HTR-8/SVneo (cell line): ENCODE measurements at regions not wholly inside any gene's neighbourhood (a gene's known extent, or its start where the extent isn't known, plus 50 kb on each side); places are given as distances from the start of the nearest gene placed in this dataset.
"Not testable (repeated sequence)": the region's sequence is repeated elsewhere in the genome, so short reads cannot be mapped to it uniquely, and the experiment has no call there.

ENCODE experiments used
- DNase-seq: peaks from one replicate; pipeline ENCODE4 v3.0.0; 2011; ENCODE audit warnings: low spot score, mixed read lengths; ENCODE audit not compliant: insufficient read length
- FAIRE-seq: peaks from 2 replicates; lab custom pipeline; 2011; peaks lifted over from hg19 to GRCh38; lab: Jason Lieb, UNC

- no peak for DNase-seq
- FAIRE-seq = no peak
Observed at GRCh38 chr3:21962456-21962855, 211.4 kb upstream of the ZNF385D start.

- FAIRE-seq, DNase-seq: not testable (repeated sequence)
Observed at GRCh38 chr3:21966457-21966856, 215.4 kb upstream of the ZNF385D start.

GRCh38 chr3:21979706-21980105, 228.7 kb upstream of the ZNF385D start:
- no peak for FAIRE-seq
- no peak for DNase-seq

GRCh38 chr3:21989341-21990042, 238.5 kb upstream of the ZNF385D start:
- DNase-seq = no peak
- no peak for FAIRE-seq

GRCh38 chr3:21991061-21991460, 240.1 kb upstream of the ZNF385D start:
- FAIRE-seq = no peak
- DNase-seq = no peak

GRCh38 chr3:21995079-21995607, 244.1 kb upstream of the ZNF385D start:
- FAIRE-seq = no peak
- no peak for DNase-seq

GRCh38 chr3:22007368-22007767, 256.4 kb upstream of the ZNF385D start:
- no peak for DNase-seq
- no peak for FAIRE-seq

GRCh38 chr3:22010997-22011396, 260.0 kb upstream of the ZNF385D start:
- no peak for FAIRE-seq
- no peak for DNase-seq

- no peak for DNase-seq
- FAIRE-seq = no peak
Observed at GRCh38 chr3:22012471-22012870, 261.5 kb upstream of the ZNF385D start.

GRCh38 chr3:22013641-22014040, 262.6 kb upstream of the ZNF385D start:
- FAIRE-seq = no peak
- no peak for DNase-seq

GRCh38 chr3:22016197-22016596, 265.2 kb upstream of the ZNF385D start:
- no peak for FAIRE-seq
- no peak for DNase-seq

- FAIRE-seq, DNase-seq: not testable (repeated sequence)
Observed at GRCh38 chr3:22024638-22025037, 273.6 kb upstream of the ZNF385D start.

- no peak for FAIRE-seq
- no peak for DNase-seq
Observed at GRCh38 chr3:22029480-22029879, 278.5 kb upstream of the ZNF385D start.

- FAIRE-seq = no peak
Observed at GRCh38 chr3:22039161-22039560, 288.2 kb upstream of the ZNF385D start.

GRCh38 chr3:22040150-22040549, 289.1 kb upstream of the ZNF385D start:
- FAIRE-seq = no peak
- no peak for DNase-seq

More at GRCh38 chr3:22039161-22039560, 288.2 kb upstream of the ZNF385D start:
- no peak for DNase-seq

- DNase-seq (no peak), FAIRE-seq (no peak)
Observed at GRCh38 chr3:22045882-22046281, 294.9 kb upstream of the ZNF385D start.

GRCh38 chr3:22063500-22063899, 312.5 kb upstream of the ZNF385D start:
- FAIRE-seq (no peak), DNase-seq (no peak)

GRCh38 chr3:22068619-22069018, 317.6 kb upstream of the ZNF385D start:
- no peak for FAIRE-seq
- DNase-seq = no peak

GRCh38 chr3:22088204-22088603, 337.2 kb upstream of the ZNF385D start:
- DNase-seq (no peak), FAIRE-seq (no peak)

GRCh38 chr3:22089284-22089683, 338.3 kb upstream of the ZNF385D start:
- DNase-seq (peak; percentile 4), FAIRE-seq (no peak)

GRCh38 chr3:22091329-22091728, 340.3 kb upstream of the ZNF385D start:
- no peak for FAIRE-seq

GRCh38 chr3:22098021-22098420, 347.0 kb upstream of the ZNF385D start:
- no peak for FAIRE-seq
- no peak for DNase-seq

More at GRCh38 chr3:22091329-22091728, 340.3 kb upstream of the ZNF385D start:
- DNase-seq = no peak
